ENCODE measurements at regions not wholly inside any gene's neighbourhood (a gene's known extent, or its start where the extent isn't known, plus 50 kb on each side); places are given as distances from the start of the nearest gene placed in this dataset.
A peak's percentile ranks its signal among the peaks of the same experiment; 100 is the strongest.

GRCh38 chr12:42924482-42924881 lies 334.9 kb upstream of the PRICKLE1 start:
- Mint-ChIP-seq H3K9me3 (peaks cover 2% of the 10 kb centered on the region), H3K4me3 (no peak overlapping the region), H3K36me3 (ENCODE audit: low read depth) (no peaks in the 10 kb centered on the region)

DNA sequence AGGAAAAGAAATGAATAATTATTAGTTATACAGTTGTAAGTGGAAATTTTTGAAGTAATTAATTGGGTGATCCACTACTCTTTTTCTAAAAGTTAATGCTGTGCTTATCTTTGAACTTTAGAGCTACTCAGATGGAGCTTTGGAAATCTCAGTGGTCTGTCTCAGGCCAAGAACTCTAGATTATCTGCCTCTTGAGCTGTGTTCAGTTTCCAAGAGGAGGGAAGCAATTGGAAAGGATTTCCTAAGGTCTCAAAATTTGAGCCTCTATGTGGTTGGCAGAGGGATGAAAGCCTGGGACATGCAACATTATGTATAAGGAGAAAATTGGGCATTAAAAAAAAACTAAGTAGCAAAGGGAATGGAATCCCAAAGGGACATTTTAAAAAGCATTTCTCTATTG lies 334.0 kb upstream of the PRICKLE1 start:
- TF ChIP-seq, protein P1, sequence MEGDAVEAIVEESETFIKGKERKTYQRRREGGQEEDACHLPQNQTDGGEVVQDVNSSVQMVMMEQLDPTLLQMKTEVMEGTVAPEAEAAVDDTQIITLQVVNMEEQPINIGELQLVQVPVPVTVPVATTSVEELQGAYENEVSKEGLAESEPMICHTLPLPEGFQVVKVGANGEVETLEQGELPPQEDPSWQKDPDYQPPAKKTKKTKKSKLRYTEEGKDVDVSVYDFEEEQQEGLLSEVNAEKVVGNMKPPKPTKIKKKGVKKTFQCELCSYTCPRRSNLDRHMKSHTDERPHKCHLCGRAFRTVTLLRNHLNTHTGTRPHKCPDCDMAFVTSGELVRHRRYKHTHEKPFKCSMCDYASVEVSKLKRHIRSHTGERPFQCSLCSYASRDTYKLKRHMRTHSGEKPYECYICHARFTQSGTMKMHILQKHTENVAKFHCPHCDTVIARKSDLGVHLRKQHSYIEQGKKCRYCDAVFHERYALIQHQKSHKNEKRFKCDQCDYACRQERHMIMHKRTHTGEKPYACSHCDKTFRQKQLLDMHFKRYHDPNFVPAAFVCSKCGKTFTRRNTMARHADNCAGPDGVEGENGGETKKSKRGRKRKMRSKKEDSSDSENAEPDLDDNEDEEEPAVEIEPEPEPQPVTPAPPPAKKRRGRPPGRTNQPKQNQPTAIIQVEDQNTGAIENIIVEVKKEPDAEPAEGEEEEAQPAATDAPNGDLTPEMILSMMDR (conservative IDR thresholded peaks at IDR 0.05), result no peak
- Mint-ChIP-seq H3K27me3 (ENCODE audit: low read depth) (no peaks in the 10 kb centered on the region), H3K36me3 (ENCODE audit: low read depth) (no peaks in the 10 kb centered on the region), H3K27ac (ENCODE audit: unreplicated experiment) (no peak overlapping the region), H3K4me1 (peaks cover 36% of the 10 kb centered on the region), H3K4me3 (no peak overlapping the region), H3K9me3 (peaks cover 2% of the 10 kb centered on the region)
- no peak for DNase-seq (ENCODE audit: low read depth, low spot score)

More at GRCh38 chr12:42924482-42924881, 334.9 kb upstream of the PRICKLE1 start:
- DNase-seq (ENCODE audit: low read depth, low spot score), result no peak
- H3K4me1 Mint-ChIP-seq, result peaks cover 36% of the 10 kb centered on the region
- TF ChIP-seq, protein P1 (conservative IDR thresholded peaks at IDR 0.05), result no peak
- H3K27me3 Mint-ChIP-seq (ENCODE audit: low read depth), result no peaks in the 10 kb centered on the region
- H3K27ac Mint-ChIP-seq (ENCODE audit: unreplicated experiment), result no peak overlapping the region

DNA sequence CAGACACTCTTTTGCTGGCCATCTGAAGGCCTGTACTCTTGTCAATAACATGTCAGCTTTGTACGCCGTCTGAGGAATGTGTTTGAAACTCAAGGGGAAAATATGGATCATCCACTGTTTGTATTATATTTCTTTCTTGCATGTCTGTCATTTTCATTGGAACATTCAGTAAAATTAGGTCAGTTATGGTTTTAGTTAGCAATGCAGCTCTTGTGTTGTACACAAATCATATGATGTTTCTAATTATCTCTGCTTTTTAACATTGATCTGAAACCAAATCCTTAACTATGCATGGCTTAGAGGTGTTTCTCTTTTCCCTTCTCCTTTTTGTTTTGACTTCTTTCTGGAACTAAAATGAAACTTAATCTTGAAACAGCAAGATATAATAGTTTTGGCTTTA lies 333.6 kb upstream of the PRICKLE1 start:
- Mint-ChIP-seq H3K4me1 (peaks cover 36% of the 10 kb centered on the region), H3K27ac (ENCODE audit: unreplicated experiment) (no peak overlapping the region), H3K4me3 (no peak overlapping the region), H3K9me3 (peaks cover 2% of the 10 kb centered on the region), H3K36me3 (ENCODE audit: low read depth) (no peaks in the 10 kb centered on the region), H3K27me3 (ENCODE audit: low read depth) (no peaks in the 10 kb centered on the region)
- no peak for DNase-seq (ENCODE audit: low read depth, low spot score)
- TF ChIP-seq, protein P1 (conservative IDR thresholded peaks at IDR 0.05), result no peak

DNA sequence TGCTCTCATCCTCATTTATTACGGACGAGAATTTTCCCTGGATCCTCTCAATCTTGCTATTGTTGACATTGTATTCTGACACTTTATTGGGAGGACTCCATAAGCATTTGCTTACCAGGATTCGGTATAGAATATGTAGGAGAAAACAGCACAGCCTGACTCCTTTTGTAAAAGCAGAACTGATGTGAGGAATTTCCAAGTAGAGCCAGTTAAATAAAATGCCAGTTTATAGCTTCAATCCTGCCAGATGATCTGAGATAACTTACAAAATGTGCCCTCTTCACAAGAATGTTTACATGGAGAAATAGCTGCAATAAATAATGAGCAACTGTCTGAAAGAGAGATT lies 332.9 kb upstream of the PRICKLE1 start:
- no peaks in the 10 kb centered on the region for H3K27me3 Mint-ChIP-seq (ENCODE audit: low read depth)
- TF ChIP-seq, protein P1 (conservative IDR thresholded peaks at IDR 0.05), result no peak
- H3K4me1 Mint-ChIP-seq, result peaks cover 36% of the 10 kb centered on the region
- no peak overlapping the region for H3K4me3 Mint-ChIP-seq
- peaks cover 2% of the 10 kb centered on the region for H3K9me3 Mint-ChIP-seq
- H3K36me3 Mint-ChIP-seq (ENCODE audit: low read depth), result no peaks in the 10 kb centered on the region
- H3K27ac Mint-ChIP-seq (ENCODE audit: unreplicated experiment), result no peak overlapping the region
- no peak for DNase-seq (ENCODE audit: low read depth, low spot score)

GRCh38 chr12:42921741-42922504 lies 332.4 kb upstream of the PRICKLE1 start:
- peaks cover 36% of the 10 kb centered on the region for H3K4me1 Mint-ChIP-seq
- H3K27ac Mint-ChIP-seq (ENCODE audit: unreplicated experiment), result peak overlapping the region; percentile 74
- TF ChIP-seq, protein P1 (conservative IDR thresholded peaks at IDR 0.05), result no peak
- H3K9me3 Mint-ChIP-seq, result peaks cover 2% of the 10 kb centered on the region
- DNase-seq (ENCODE audit: low read depth, low spot score), result no peak
- H3K27me3 Mint-ChIP-seq (ENCODE audit: low read depth), result no peaks in the 10 kb centered on the region
- H3K36me3 Mint-ChIP-seq (ENCODE audit: low read depth), result no peaks in the 10 kb centered on the region
- no peak overlapping the region for H3K4me3 Mint-ChIP-seq
